Natural killer cell treated with Interleukin-12 subunit alpha and Interleukin-12 subunit beta and Interleukin-15 and Interleukin-18, amount 100 ng/mL, for 72 hours (primary cell): ENCODE measurements at regions not wholly inside any gene's neighbourhood (a gene's known extent, or its start where the extent isn't known, plus 50 kb on each side); places are given as distances from the start of the nearest gene placed in this dataset.
"Not testable (repeated sequence)": the region's sequence is repeated elsewhere in the genome, so short reads cannot be mapped to it uniquely, and the experiment has no call there.

Source experiments
- ATAC-seq, 2 donors: fragments of 150-1000 bp; cut with Tn5 transposase in 1 of 2; sonication (Bioruptor Pico), chemical (Tn5 transposase) in 1 of 2; 2 replicates each; pipeline ENCODE4 v1.10.0; 2021
- DNase-seq: peaks from one replicate; pipeline ENCODE4 v3.0.0; 2022; ENCODE audit warnings: low spot score
- H3K27ac Mint-ChIP-seq, 2 donors: 1 replicate in 1 of 2; 2 replicates in 1 of 2; pipeline ENCODE4 v1.8.0; 2022; ENCODE audit warnings: mixed read lengths in 2 of 2, mild to moderate bottlenecking in 1 of 2, moderate library complexity in 1 of 2
- H3K27me3 Mint-ChIP-seq, 2 donors: 1 replicate in 1 of 2; 2 replicates in 1 of 2; pipeline ENCODE4 v1.8.0; 2022; ENCODE audit warnings: mixed read lengths in 2 of 2
- H3K36me3 Mint-ChIP-seq: one replicate; pipeline ENCODE4 v1.8.0; 2022; ENCODE audit warnings: mixed read lengths
- H3K4me1 Mint-ChIP-seq, 2 donors: 1 replicate in 1 of 2; 2 replicates in 1 of 2; pipeline ENCODE4 v1.8.0; 2022; ENCODE audit warnings: low read depth in 2 of 2, mixed read lengths in 2 of 2, mild to moderate bottlenecking in 1 of 2
- H3K4me3 Mint-ChIP-seq: one replicate; pipeline ENCODE4 v1.8.0; 2022; ENCODE audit warnings: mixed read lengths
- H3K9me3 Mint-ChIP-seq: 2 replicates; pipeline ENCODE4 v1.8.0; 2022; ENCODE audit warnings: mixed read lengths

- H3K4me3 Mint-ChIP-seq, DNase-seq, H3K27me3 Mint-ChIP-seq, H3K27ac Mint-ChIP-seq, H3K9me3 Mint-ChIP-seq, H3K4me1 Mint-ChIP-seq, H3K36me3 Mint-ChIP-seq, ATAC-seq: not testable (repeated sequence)
Measured at GRCh38 chr2:122352151-122352550, 596.7 kb downstream of the TSN start.

DNA sequence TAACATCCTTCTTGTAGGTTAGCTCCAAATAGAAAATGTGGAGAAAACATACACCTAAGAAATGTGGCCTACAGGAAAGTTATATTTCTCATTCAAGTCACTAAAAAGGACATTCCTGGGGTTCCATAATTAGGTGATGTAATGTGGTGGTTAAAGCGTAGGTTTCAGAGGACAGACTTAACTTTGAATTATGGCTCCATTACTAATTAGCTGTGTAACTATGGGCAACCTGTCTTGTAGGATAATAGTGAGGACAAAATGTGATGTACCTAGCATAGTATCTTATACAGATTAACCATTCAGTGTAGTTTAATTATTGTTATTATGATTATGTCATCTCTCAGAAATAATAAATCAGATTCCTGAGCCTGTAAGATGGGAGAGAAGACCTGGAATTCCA is 602.5 kb downstream of the TSN start:
- DNase-seq, result no peak
- H3K27ac Mint-ChIP-seq, result no peak overlapping the region
- peaks cover 7% of the 10 kb centered on the region for H3K9me3 Mint-ChIP-seq
- no peaks in the 10 kb centered on the region for H3K27me3 Mint-ChIP-seq
- no peak overlapping the region for H3K4me3 Mint-ChIP-seq
- ATAC-seq, result no peak
- H3K36me3 Mint-ChIP-seq, result no peaks in the 10 kb centered on the region
- H3K4me1 Mint-ChIP-seq, result no peaks in the 10 kb centered on the region

DNA sequence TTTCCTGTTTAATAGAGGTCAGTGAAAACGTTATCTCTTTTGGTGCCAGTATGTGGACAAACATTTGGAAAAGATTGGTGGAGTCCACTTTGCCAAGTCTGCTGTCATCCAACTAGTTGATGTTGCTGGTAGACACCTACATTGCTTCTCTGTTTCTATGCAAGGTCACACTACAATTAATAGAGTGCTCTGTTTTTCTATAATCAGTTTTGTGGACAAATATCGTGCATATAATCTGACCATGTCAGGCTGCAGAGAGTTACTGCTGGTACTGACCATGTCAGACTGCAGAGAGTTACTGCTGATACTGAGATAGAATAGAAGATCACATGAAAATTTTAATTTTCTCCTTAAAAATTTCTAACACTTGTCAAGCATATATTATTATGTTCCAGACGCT is 603.3 kb downstream of the TSN start:
- H3K4me3 Mint-ChIP-seq, result no peak overlapping the region
- peaks cover 5% of the 10 kb centered on the region for H3K9me3 Mint-ChIP-seq
- DNase-seq, result no peak
- ATAC-seq, result no peak
- H3K4me1 Mint-ChIP-seq, result no peaks in the 10 kb centered on the region
- H3K27ac Mint-ChIP-seq, result no peak overlapping the region
- no peaks in the 10 kb centered on the region for H3K27me3 Mint-ChIP-seq
- no peaks in the 10 kb centered on the region for H3K36me3 Mint-ChIP-seq

- DNase-seq, result no peak
- Mint-ChIP-seq H3K36me3 (no peaks in the 10 kb centered on the region), H3K9me3 (peaks cover 2% of the 10 kb centered on the region), H3K4me1 (no peaks in the 10 kb centered on the region), H3K4me3 (no peak overlapping the region), H3K27ac (no peak overlapping the region), H3K27me3 (no peaks in the 10 kb centered on the region)
- no peak for ATAC-seq
Measured at GRCh38 chr2:122363885-122364284, 608.4 kb downstream of the TSN start.

DNA sequence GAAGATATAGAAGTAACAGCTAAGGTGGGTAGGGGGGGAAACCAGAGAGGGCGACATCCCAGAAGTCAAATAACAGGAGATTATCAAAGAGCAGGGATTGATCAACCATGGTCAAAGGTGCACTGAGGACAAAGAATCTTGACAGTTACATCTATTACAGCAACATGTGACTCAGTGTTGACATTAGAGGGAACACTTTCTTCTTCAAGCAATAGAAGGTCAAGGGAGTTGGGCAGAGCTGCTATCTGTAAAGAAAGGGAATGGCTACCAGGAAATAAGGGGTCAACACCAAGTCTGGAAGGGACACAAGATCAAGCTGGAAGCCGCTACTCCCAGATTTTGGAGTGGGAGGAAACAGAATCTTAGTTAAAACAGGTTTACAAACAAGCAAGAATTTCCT is 611.0 kb downstream of the TSN start:
- no peak for ATAC-seq
- no peaks in the 10 kb centered on the region for H3K36me3 Mint-ChIP-seq
- no peak for DNase-seq
- no peak overlapping the region for H3K27ac Mint-ChIP-seq
- no peak overlapping the region for H3K4me3 Mint-ChIP-seq
- H3K4me1 Mint-ChIP-seq, result no peaks in the 10 kb centered on the region
- H3K27me3 Mint-ChIP-seq, result no peaks in the 10 kb centered on the region
- no peaks in the 10 kb centered on the region for H3K9me3 Mint-ChIP-seq

DNA sequence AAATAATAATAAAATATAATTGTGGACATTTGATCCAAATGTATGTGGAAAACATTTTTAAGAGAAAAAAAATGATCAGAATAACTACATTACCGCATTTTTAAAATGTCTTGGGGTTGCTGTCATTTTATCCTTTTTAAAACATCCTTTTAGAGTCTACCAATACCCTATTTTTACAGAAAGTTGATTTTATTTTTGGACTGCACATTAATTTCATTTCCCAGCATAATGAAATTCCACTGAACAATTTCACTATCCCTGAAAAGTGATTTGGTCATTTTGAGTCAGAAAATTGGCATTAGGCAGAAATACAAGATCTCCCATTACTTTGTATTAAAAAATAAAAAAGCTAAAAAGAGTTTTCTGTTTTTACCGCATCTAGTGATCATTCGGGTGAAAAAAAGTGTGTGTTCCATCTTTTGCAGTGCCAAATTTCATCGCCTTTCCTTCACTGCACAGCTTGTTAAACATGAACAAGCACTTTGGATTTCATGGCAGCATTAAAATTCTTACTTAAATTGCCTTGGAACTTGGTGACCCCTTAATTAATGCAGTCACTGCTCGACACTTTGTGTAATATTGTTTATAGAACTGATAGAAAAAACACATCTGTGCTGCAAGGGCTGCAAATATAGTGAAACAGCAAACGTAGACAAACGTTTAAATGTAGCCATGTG is 611.7 kb downstream of the TSN start:
- ATAC-seq (no peak), DNase-seq (no peak)
- Mint-ChIP-seq H3K27ac (no peak overlapping the region), H3K4me3 (no peak overlapping the region), H3K9me3 (peaks cover 2% of the 10 kb centered on the region), H3K27me3 (no peaks in the 10 kb centered on the region), H3K4me1 (no peaks in the 10 kb centered on the region), H3K36me3 (no peaks in the 10 kb centered on the region)

GRCh38 chr2:122367646-122368010 is 612.2 kb downstream of the TSN start:
- Mint-ChIP-seq H3K27ac (no peak overlapping the region), H3K9me3 (peaks cover 7% of the 10 kb centered on the region), H3K36me3 (peaks cover 4% of the 10 kb centered on the region), H3K27me3 (no peaks in the 10 kb centered on the region), H3K4me3 (no peak overlapping the region), H3K4me1 (no peaks in the 10 kb centered on the region)
- DNase-seq (no peak), ATAC-seq (no peak)

DNA sequence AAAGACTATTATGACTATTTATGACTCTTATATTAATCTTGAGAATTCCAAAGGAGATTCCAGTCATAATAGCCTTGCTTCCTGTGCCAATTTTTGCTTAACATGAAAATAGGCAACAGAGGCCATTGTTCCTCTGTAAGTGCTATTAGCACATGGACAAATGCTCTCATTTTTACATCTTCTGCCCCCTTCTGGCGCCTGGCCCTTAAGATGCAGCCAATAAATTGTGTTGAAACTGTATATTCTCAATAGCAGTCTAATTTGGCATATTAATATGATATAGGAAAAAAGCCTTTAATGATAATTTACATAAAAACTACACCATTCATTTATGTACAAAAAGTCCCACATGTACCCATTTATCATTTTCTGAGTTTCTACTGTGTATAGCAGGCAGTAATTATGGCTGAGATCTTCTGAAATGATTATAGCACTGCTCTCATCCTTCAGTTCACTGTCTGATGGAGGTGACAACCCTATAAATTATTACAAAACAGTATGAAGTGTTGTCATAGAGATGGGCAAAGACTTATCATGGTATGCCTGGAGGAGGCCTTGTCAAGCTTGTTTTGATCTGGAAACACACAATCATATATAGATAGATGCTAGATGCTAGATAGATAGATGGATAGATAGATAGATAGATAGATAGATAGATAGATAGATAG is 613.3 kb downstream of the TSN start:
- Mint-ChIP-seq H3K27me3 (no peaks in the 10 kb centered on the region), H3K4me1 (no peaks in the 10 kb centered on the region), H3K9me3 (peaks cover 8% of the 10 kb centered on the region), H3K4me3 (no peak overlapping the region), H3K27ac (no peak overlapping the region), H3K36me3 (peaks cover 4% of the 10 kb centered on the region)
- ATAC-seq, result no peak
- DNase-seq, result no peak

DNA sequence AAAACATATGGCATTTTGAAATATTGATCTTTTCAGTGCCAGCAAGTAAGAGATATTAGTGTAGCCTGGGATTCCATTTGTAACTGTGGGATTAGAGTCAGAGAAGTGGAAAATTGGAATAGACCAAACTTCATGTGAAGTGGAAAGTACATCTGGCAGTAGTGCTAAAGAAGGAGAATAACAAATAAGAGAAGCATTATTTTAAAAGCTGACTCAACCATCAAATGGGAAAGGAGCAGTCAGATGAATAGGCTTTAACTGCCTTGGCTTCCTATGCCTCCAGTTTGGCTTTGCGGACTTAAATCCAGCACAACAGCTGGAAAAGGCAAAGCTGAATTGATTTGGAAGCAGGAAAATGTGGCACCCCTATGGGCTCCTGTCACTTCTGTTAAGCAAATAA is 623.1 kb downstream of the TSN start:
- Mint-ChIP-seq H3K27me3 (no peaks in the 10 kb centered on the region), H3K4me1 (no peaks in the 10 kb centered on the region), H3K36me3 (no peaks in the 10 kb centered on the region), H3K4me3 (no peak overlapping the region), H3K9me3 (peaks cover 18% of the 10 kb centered on the region), H3K27ac (no peak overlapping the region)
- ATAC-seq (no peak), DNase-seq (no peak)

DNA sequence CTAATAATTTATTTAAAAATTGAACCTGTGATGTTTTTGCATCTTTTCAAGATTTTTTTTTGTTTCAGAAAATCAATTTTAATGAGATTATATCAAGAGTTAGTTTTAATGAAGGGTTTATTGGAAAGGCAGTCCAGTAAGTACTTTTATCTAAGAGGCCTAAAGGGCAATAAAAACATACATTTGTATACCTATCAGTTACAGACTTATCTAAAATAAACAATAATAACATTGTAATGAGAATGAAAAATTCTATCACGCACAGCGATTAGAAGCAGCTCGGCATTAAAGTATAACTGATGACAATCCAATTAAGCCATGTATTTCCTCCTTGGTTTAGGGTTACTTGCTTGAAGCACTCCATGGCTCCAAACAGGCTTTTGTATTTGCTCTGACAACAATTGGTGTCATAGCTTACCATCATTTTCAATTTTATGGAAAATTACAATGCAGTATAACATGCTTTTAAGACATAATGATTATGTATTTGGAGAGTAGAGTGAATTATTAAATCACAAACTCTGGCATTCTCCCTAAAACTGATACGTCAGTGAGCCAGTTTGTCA is 629.4 kb downstream of the TSN start:
- H3K27me3 Mint-ChIP-seq, result no peaks in the 10 kb centered on the region

GRCh38 chr2:122388208-122388607 is 632.8 kb downstream of the TSN start:
- no peak for ATAC-seq
- Mint-ChIP-seq H3K27me3 (no peaks in the 10 kb centered on the region), H3K4me3 (no peak overlapping the region), H3K9me3 (peaks cover 20% of the 10 kb centered on the region), H3K27ac (no peak overlapping the region), H3K36me3 (no peaks in the 10 kb centered on the region), H3K4me1 (no peaks in the 10 kb centered on the region)
- DNase-seq, result no peak

More for the DNA sequence above, 629.4 kb downstream of the TSN start:
- Mint-ChIP-seq H3K36me3 (no peaks in the 10 kb centered on the region), H3K4me3 (no peak overlapping the region), H3K9me3 (peaks cover 27% of the 10 kb centered on the region), H3K27ac (no peak overlapping the region), H3K4me1 (no peaks in the 10 kb centered on the region)
- ATAC-seq (no peak), DNase-seq (no peak)

DNA sequence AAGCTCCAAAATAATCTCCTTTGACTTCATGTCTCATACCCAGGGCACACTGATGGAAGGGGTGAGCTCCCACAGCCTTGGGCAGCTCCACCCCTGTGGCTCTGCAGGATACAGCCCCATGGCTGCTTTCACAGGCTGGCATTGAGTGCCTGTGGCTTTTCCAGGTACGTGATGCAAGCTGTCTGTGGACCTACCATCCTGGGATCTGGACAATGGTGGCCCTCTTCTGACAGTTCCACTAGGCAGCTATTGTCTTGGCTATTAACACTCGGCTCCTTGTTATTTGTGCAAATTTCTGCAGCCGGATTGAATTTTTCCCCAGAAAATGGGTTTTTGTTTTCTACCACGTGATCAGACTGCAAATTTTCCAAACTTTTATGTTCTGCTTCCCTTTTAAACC is 634.2 kb downstream of the TSN start:
- Mint-ChIP-seq H3K4me3 (no peak overlapping the region), H3K4me1 (no peaks in the 10 kb centered on the region), H3K36me3 (no peaks in the 10 kb centered on the region), H3K9me3 (peaks cover 20% of the 10 kb centered on the region), H3K27me3 (no peaks in the 10 kb centered on the region), H3K27ac (no peak overlapping the region)
- ATAC-seq (no peak), DNase-seq (no peak)

- Mint-ChIP-seq H3K4me3 (no peak overlapping the region), H3K27ac (no peak overlapping the region), H3K9me3 (peaks cover 20% of the 10 kb centered on the region), H3K4me1 (no peaks in the 10 kb centered on the region), H3K27me3 (no peaks in the 10 kb centered on the region), H3K36me3 (no peaks in the 10 kb centered on the region)
- DNase-seq (no peak), ATAC-seq (no peak)
Measured at GRCh38 chr2:122390406-122390805, 635.0 kb downstream of the TSN start.

DNA sequence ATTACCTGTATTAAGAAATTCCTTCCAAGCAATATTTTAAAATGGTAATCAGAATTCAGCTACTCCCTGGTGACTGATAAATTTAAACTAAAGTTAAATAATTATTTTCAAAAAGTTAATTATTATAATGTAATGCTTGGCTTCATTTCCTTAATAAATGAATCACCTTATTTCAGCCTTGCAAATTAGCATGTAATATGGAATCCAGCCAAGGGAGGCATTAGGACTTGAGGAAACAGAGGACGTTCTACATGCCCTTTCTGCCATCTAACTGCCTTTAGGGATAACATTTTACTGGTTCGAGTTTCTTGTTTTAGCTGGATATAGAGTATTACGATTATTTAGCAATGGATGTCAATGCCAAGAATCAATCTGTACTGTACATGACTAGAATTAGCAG is 636.3 kb downstream of the TSN start:
- Mint-ChIP-seq H3K4me1 (no peaks in the 10 kb centered on the region), H3K9me3 (peaks cover 19% of the 10 kb centered on the region), H3K27ac (no peak overlapping the region), H3K36me3 (no peaks in the 10 kb centered on the region), H3K4me3 (no peak overlapping the region), H3K27me3 (no peaks in the 10 kb centered on the region)
- ATAC-seq (no peak), DNase-seq (no peak)
